IMR-90 (cell line): ENCODE measurements at regions not wholly inside any gene's neighbourhood (a gene's known extent, or its start where the extent isn't known, plus 50 kb on each side); places are given as distances from the start of the nearest gene placed in this dataset.

Experiments used
- ATAC-seq: fragments of 200-7000 bp; cut with Tn5 transposase; 2 replicates; pipeline ENCODE4 v1.9.1; 2020; ENCODE audit warnings: low read depth, mild to moderate bottlenecking, moderate library complexity
- BruUV-seq: library from RNA; stranded (reverse); fragments of 400-500 nt; replicated peaks from 2 replicates; lab custom pipeline; 2021; lab: Mats Ljungman, UMichigan
- CTCF ChIA-PET: fragments of 300-600 bp; formaldehyde crosslinking; extraction: SDS; loops from one replicate; lab custom pipeline; 2021; ENCODE audit warnings: antibody characterized with exemption; lab: Yijun Ruan, JAX
- POLR2A ChIA-PET: fragments of 300-600 bp; sonication (Branson Sonifier 250); formaldehyde crosslinking; loops from one replicate; lab custom pipeline; 2022; ENCODE audit warnings: antibody characterized with exemption; ENCODE audit not compliant: unreplicated experiment; lab: Charles Lee
- DNase-seq: peaks from one replicate; pipeline ENCODE4 v3.0.0; 2013
- H2AFZ ChIP-seq: replicated peaks from 2 replicates; pipeline ENCODE3; 2013; ENCODE audit warnings: low read length, mild to moderate bottlenecking; ENCODE audit not compliant: poor library complexity
- H2AK5ac ChIP-seq: 2 replicates; pipeline ENCODE4 v1.6.1; 2013; ENCODE audit warnings: low read depth, low read length, inconsistent platforms
- H2AK9ac ChIP-seq: replicated peaks from 2 replicates; pipeline ENCODE3; 2013; ENCODE audit warnings: mild to moderate bottlenecking, low read depth, low read length, moderate library complexity; ENCODE audit not compliant: poor library complexity
- H2BK120ac ChIP-seq: 2 replicates; pipeline ENCODE4 v1.6.1; 2013; ENCODE audit warnings: low read depth, low read length, inconsistent platforms
- H2BK15ac ChIP-seq: 3 replicates; pipeline ENCODE4 v1.6.1; 2013; ENCODE audit warnings: low read depth, low read length, inconsistent platforms
- H2BK20ac ChIP-seq: 2 replicates; pipeline ENCODE4 v1.6.1; 2013; ENCODE audit warnings: low read depth, mild to moderate bottlenecking, inconsistent platforms, low read length, moderate library complexity
- H2BK5ac ChIP-seq: 2 replicates; pipeline ENCODE4 v1.6.1; 2013; ENCODE audit warnings: mild to moderate bottlenecking, low read depth, low read length, inconsistent platforms; ENCODE audit not compliant: poor library complexity, severe bottlenecking
- H3K14ac ChIP-seq: replicated peaks from 2 replicates; pipeline ENCODE4 v1.6.1; 2013; ENCODE audit warnings: low read depth, low read length, inconsistent platforms
- H3K18ac ChIP-seq: 2 replicates; pipeline ENCODE4 v1.6.1; 2013; ENCODE audit warnings: low read depth, low read length, control low read depth
- H3K23ac ChIP-seq: 2 replicates; pipeline ENCODE4 v1.6.1; 2013; ENCODE audit warnings: low read depth, low read length, inconsistent platforms
- H3K27ac ChIP-seq: 2 replicates; pipeline ENCODE4 v1.5.1; 2013; ENCODE audit warnings: mild to moderate bottlenecking, control low read depth, low read length; ENCODE audit not compliant: insufficient read depth
- H3K27me3 ChIP-seq: 2 replicates; pipeline ENCODE4 v1.6.1; 2013; ENCODE audit warnings: low read length; ENCODE audit not compliant: control insufficient read depth, insufficient read depth
- H3K36me3 ChIP-seq: 2 replicates; pipeline ENCODE4 v1.6.1; 2013; ENCODE audit warnings: low read length, mixed read lengths; ENCODE audit not compliant: control insufficient read depth, insufficient read depth
- H3K4ac ChIP-seq: 2 replicates; pipeline ENCODE4 v1.6.1; 2013; ENCODE audit warnings: low read depth, low read length, inconsistent platforms
- H3K4me1 ChIP-seq: 2 replicates; pipeline ENCODE4 v1.6.1; 2013; ENCODE audit warnings: low read length, mixed read lengths; ENCODE audit not compliant: control insufficient read depth, insufficient read depth
- H3K4me2 ChIP-seq: 2 replicates; pipeline ENCODE4 v1.6.1; 2013; ENCODE audit warnings: low read depth, mild to moderate bottlenecking, control low read depth, low read length, moderate library complexity
- H3K4me3 ChIP-seq: 2 replicates; pipeline ENCODE4 v1.5.1; 2013; ENCODE audit warnings: low read depth, mild to moderate bottlenecking, control low read depth, low read length, moderate library complexity; ENCODE audit not compliant: insufficient read depth
- H3K56ac ChIP-seq: 2 replicates; pipeline ENCODE4 v1.6.1; 2013; ENCODE audit warnings: low read length, inconsistent platforms; ENCODE audit not compliant: insufficient read depth; ENCODE audit errors: extremely low read depth
- H3K79me1 ChIP-seq, 2 experiments: 2 replicates each; pipeline ENCODE4 v1.6.1; 2013; ENCODE audit warnings: low read length in 2 of 2, inconsistent platforms in 1 of 2, low read depth in 1 of 2
- H3K9ac ChIP-seq: 2 replicates; pipeline ENCODE4 v1.6.1; 2013; ENCODE audit warnings: low read depth, low read length, control low read depth
- H3K9me1 ChIP-seq: 2 replicates; pipeline ENCODE4 v1.6.1; 2013; ENCODE audit warnings: low read length, inconsistent platforms; ENCODE audit not compliant: insufficient read depth
- H3K9me3 ChIP-seq: 2 replicates; pipeline ENCODE4 v1.6.1; 2013; ENCODE audit warnings: low read length; ENCODE audit not compliant: control insufficient read depth, insufficient read depth
- H4K20me1 ChIP-seq: 2 replicates; pipeline ENCODE4 v1.6.1; 2013; ENCODE audit warnings: low read length, inconsistent platforms; ENCODE audit not compliant: insufficient read depth
- H4K5ac ChIP-seq: 2 replicates; pipeline ENCODE4 v1.6.1; 2013; ENCODE audit warnings: mild to moderate bottlenecking, low read depth, low read length, control low read depth
- H4K8ac ChIP-seq, 2 experiments: 2 replicates each; pipeline ENCODE4 v1.6.1; 2013; ENCODE audit warnings: low read depth in 2 of 2, low read length in 2 of 2, control low read depth in 1 of 2, inconsistent platforms in 1 of 2
- H4K91ac ChIP-seq: 2 replicates; pipeline ENCODE4 v1.6.1; 2013; ENCODE audit warnings: low read depth, low read length, inconsistent platforms; ENCODE audit not compliant: insufficient read depth
- ELK1 ChIP-seq: fragments of 150-350 bp; IDR thresholded peaks from 2 replicates; pipeline ENCODE4 v1.6.1; 2016; ENCODE audit warnings: low read depth, mild to moderate bottlenecking, low read length, moderate library complexity, borderline replicate concordance
- MXI1 ChIP-seq: IDR thresholded peaks from 2 replicates; pipeline ENCODE4 v1.6.1; 2012; ENCODE audit warnings: low read depth, mild to moderate bottlenecking, low read length, moderate library complexity, borderline replicate concordance
- NFE2L2 ChIP-seq: fragments of 150-350 bp; IDR thresholded peaks from 2 replicates; pipeline ENCODE4 v1.6.1; 2016; ENCODE audit warnings: low read depth, mild to moderate bottlenecking, low read length
- SMC3 ChIP-seq: fragments of 150-350 bp; IDR thresholded peaks from 2 replicates; pipeline ENCODE4 v1.6.1; 2016; ENCODE audit warnings: low read depth, mild to moderate bottlenecking, antibody characterized with exemption, low read length, moderate library complexity
- WGBS, 2 experiments: methylation state at CpG; one replicate each; pipeline versions ENCODE4 v1.1.5 to v1.1.7; 2013; ENCODE audit warnings: missing lambda C conversion rate in 2 of 2; ENCODE audit not compliant: insufficient read length in 1 of 2; ENCODE audit errors: extremely low coverage in 2 of 2; 5-methylcytosine and 5-hydroxymethylcytosine counted together
- dilution Hi-C: fragments of 300-500 bp; cut with HindIII; formaldehyde crosslinking; loops from one replicate; pipeline ENCODE4 v1.14.3; 2018; ENCODE audit warnings: low sequenced_read_pairs; ENCODE audit not compliant: unreplicated experiment
- in situ Hi-C: fragments of 300-500 bp; cut with MboI; formaldehyde crosslinking; loops from 3 replicates; pipeline ENCODE4 v1.14.3; 2019; ENCODE audit warnings: low sequenced_read_pairs, inconsistent platforms, mixed read lengths
- intact Hi-C: fragments of 100-400 bp; cut with micrococcal nuclease; formaldehyde crosslinking; loops from 2 replicates; pipeline ENCODE4 v1.10.0; 2022

DNA sequence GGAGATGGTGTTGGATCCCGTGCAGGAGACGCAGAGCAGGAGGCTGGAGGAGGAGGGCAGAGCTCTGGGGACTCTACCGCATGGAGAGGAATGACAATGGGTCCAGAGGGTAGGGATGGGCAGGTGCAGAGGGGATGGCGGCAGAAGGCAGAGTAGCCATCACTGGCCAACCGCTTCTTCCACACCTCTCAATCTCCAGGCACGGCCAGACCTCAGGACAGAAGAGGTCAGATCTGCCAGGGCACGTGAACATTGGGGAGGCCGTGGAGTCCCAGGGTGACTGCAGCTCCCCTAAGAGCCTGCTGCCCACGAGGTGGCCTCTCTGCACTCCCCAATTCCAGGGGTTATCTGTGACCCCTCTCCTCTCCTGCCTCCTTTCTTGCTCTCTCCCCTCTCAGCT lies 162.7 kb upstream of the HDAC4 start:
- H4K8ac ChIP-seq, result no peak overlapping the region
- no peaks in the 10 kb centered on the region for H3K27me3 ChIP-seq
- no peak overlapping the region for H2BK20ac ChIP-seq
- H3K23ac ChIP-seq, result no peak overlapping the region
- TF ChIP-seq ELK1, result no peak
- no peak for TF ChIP-seq NFE2L2
- TF ChIP-seq MXI1, result no peak
- TF ChIP-seq SMC3, result no peak
- no peaks in the 10 kb centered on the region for H3K9me1 ChIP-seq
- H2AFZ ChIP-seq, result no peak overlapping the region
- H4K91ac ChIP-seq, result no peak overlapping the region
- H3K9ac ChIP-seq, result no peak overlapping the region
- no peak overlapping the region for H3K4ac ChIP-seq
- no peaks in the 10 kb centered on the region for H3K79me1 ChIP-seq
- H2BK5ac ChIP-seq, result no peak overlapping the region
- DNase-seq (no peak), ATAC-seq (no peak)
- no peak overlapping the region for H3K4me3 ChIP-seq
- no peaks in the 10 kb centered on the region for H4K20me1 ChIP-seq
- H3K14ac ChIP-seq, result no peak overlapping the region
- H2AK9ac ChIP-seq, result no peak overlapping the region
- H4K5ac ChIP-seq, result no peak overlapping the region
- no peak overlapping the region for H2AK5ac ChIP-seq
- intact Hi-C loops (no loop called here), in situ Hi-C loops (no loop called here), dilution Hi-C loops (no loop called here)
- no TSS peak for BruUV-seq
- CTCF ChIA-PET, result no interaction called here
- WGBS, 2 experiments, result 70% methylated on average over 5 of the region's 9 CpGs; no CpG with 5 or more reads in 1 of the 2 experiments
- no peak overlapping the region for H2BK120ac ChIP-seq
- no peaks in the 10 kb centered on the region for H3K36me3 ChIP-seq
- no peak overlapping the region for H3K56ac ChIP-seq
- H3K18ac ChIP-seq, result no peak overlapping the region
- no peaks in the 10 kb centered on the region for H3K4me1 ChIP-seq
- H3K4me2 ChIP-seq, result no peak overlapping the region
- peaks cover 18% of the 10 kb centered on the region for H3K9me3 ChIP-seq
- no peak overlapping the region for H2BK15ac ChIP-seq
- POLR2A ChIA-PET, result interaction anchor here (0.5 kb wide), 1 partner anchor 103 kb away, joined by 5 read pairs; no protein-coding TSS in a partner anchor
- no peak overlapping the region for H3K27ac ChIP-seq
